Pancreas (tissue), 10 donors: ENCODE measurements at regions not wholly inside any gene's neighbourhood (a gene's known extent, or its start where the extent isn't known, plus 50 kb on each side); places are given as distances from the start of the nearest gene placed in this dataset.

ENCODE experiments used
- ATAC-seq, 4 donors: fragments of 200-7000 bp; cut with Tn5 transposase; one replicate each; pipeline versions ENCODE4 v1.8.0 to v1.9.1; 2020; ENCODE audit warnings: mild to moderate bottlenecking in 4 of 4, moderate library complexity in 4 of 4
- DNase-seq, 6 donors: peaks; one replicate each; pipeline ENCODE4 v3.0.0-alpha.2; 2020
- FAIRE-seq: peaks from 2 replicates; lab custom pipeline; 2012; peaks lifted over from hg19 to GRCh38; lab: Jason Lieb, UNC
- H3K27ac ChIP-seq, 4 donors: fragments of 200-600 bp; sonication (generic); 1 replicate in 3 of 4; 2 replicates in 1 of 4; pipeline versions ENCODE4 v1.5.0 to v1.8.0; 2020
- H3K27me3 ChIP-seq, 4 donors: fragments of 200-600 bp; one replicate each; pipeline ENCODE4 v1.8.0; 2021
- H3K36me3 ChIP-seq, 3 donors: fragments of 200-600 bp; sonication (generic) in 1 of 3; one replicate each; pipeline versions ENCODE4 v1.5.0 to v1.8.0; 2020 to 2021
- H3K4me1 ChIP-seq, 3 donors: fragments of 200-600 bp; one replicate each; pipeline ENCODE4 v1.8.0; 2021
- H3K4me3 ChIP-seq, 4 donors: fragments of 200-600 bp; sonication (generic) in 2 of 4; one replicate each; pipeline versions ENCODE4 v1.5.0 to v1.8.0; 2020 to 2021
- H3K9me3 ChIP-seq, 4 donors: fragments of 200-600 bp; one replicate each; pipeline ENCODE4 v1.8.0; 2021
- CTCF ChIP-seq, 4 donors: fragments of 200-600 bp; sonication (generic) in 3 of 4; IDR thresholded peaks; one replicate each; pipeline versions ENCODE4 v1.5.0 to v1.8.0; 2021; ENCODE audit warnings: antibody characterized with exemption in 4 of 4
- WGBS, 2 donors: extraction: QIAGEN DNeasy Blood & Tissue Kit; methylation state at CpG; one replicate each; pipeline ENCODE4 v1.1.7; 2013; 5-methylcytosine and 5-hydroxymethylcytosine counted together
- intact Hi-C, 3 donors: fragments of 100-400 bp; cut with DNase I; formaldehyde crosslinking; loops; one replicate each; pipeline versions ENCODE4 v1.11.1 to v1.14.2; 2022
- donor health status: healthy with polysubstance abuse.
- donor health status: DM: no; HTN: no; CAD: no; lungs with moderate emphysema.
- donor health status: DM: no; HTN: no; CAD: no.
- donor health status: control.
- donor health status: control.
- donor health status: Bipolar disorder and iron deficiency.
- donor health status: DM: yes; HTN: yes; CAD: no.
- donor health status: DM: no; HTN: no; CAD: no.
- donor health status: DM: no; HTN: no; CAD: no.
- donor health status: DM: yes; HTN: yes; CAD: no.

GRCh38 chr1:119294199-119294598 is 74.4 kb upstream of the HAO2 start:
- no peak for TF ChIP-seq CTCF (IDR thresholded peaks at IDR 0.05)
- Histone ChIP-seq H3K4me1 (no peaks in the 10 kb centered on the region), H3K36me3 (no peaks in the 10 kb centered on the region), H3K27ac (no peak overlapping the region), H3K9me3 (no peaks in the 10 kb centered on the region), H3K4me3 (no peak overlapping the region), H3K27me3 (no peaks in the 10 kb centered on the region)
- intact Hi-C loops = no loop called here
- DNase-seq = no peak
- no peak for FAIRE-seq
- no peak for ATAC-seq
- 49 to 56% methylated on average over 3 of the region's 3 CpGs for WGBS, 2 donors

- Histone ChIP-seq H3K27ac (no peak overlapping the region), H3K36me3 (no peaks in the 10 kb centered on the region), H3K9me3 (no peaks in the 10 kb centered on the region), H3K4me1 (no peaks in the 10 kb centered on the region), H3K4me3 (no peak overlapping the region), H3K27me3 (no peaks in the 10 kb centered on the region)
- ATAC-seq (no peak), FAIRE-seq (no peak), DNase-seq (no peak)
- intact Hi-C loops = no loop called here
- WGBS, 2 donors = 36 to 38% methylated on average over 2 of the region's 2 CpGs
- no peak for TF ChIP-seq CTCF (IDR thresholded peaks at IDR 0.05)
These were observed 73.9 kb upstream of the HAO2 start for GRCh38 chr1:119294722-119295121.

- no peak overlapping the region for H3K4me3 ChIP-seq
- no peak for DNase-seq
- no peaks in the 10 kb centered on the region for H3K27me3 ChIP-seq
- H3K27ac ChIP-seq = no peak overlapping the region
- ATAC-seq = no peak
- no peak for FAIRE-seq
- no peaks in the 10 kb centered on the region for H3K36me3 ChIP-seq
- TF ChIP-seq CTCF (IDR thresholded peaks at IDR 0.05) = no peak
- no peaks in the 10 kb centered on the region for H3K9me3 ChIP-seq
- intact Hi-C loops = no loop called here
- no peaks in the 10 kb centered on the region for H3K4me1 ChIP-seq
These were observed 69.8 kb upstream of the HAO2 start for GRCh38 chr1:119298687-119299303.

GRCh38 chr1:119302011-119302410 is 66.6 kb upstream of the HAO2 start:
- H3K36me3 ChIP-seq = no peaks in the 10 kb centered on the region
- intact Hi-C loops = no loop called here
- 77 to 79% methylated on average over 3 of the region's 3 CpGs for WGBS, 2 donors
- ATAC-seq (no peak), FAIRE-seq (no peak), DNase-seq (no peak)
- no peak overlapping the region for H3K27ac ChIP-seq
- H3K9me3 ChIP-seq = no peaks in the 10 kb centered on the region
- no peaks in the 10 kb centered on the region for H3K4me1 ChIP-seq
- H3K4me3 ChIP-seq = no peak overlapping the region
- H3K27me3 ChIP-seq = no peaks in the 10 kb centered on the region
- TF ChIP-seq CTCF (IDR thresholded peaks at IDR 0.05) = no peak

GRCh38 chr1:119308130-119308700 is 60.4 kb upstream of the HAO2 start:
- ATAC-seq (no peak), DNase-seq (no peak), FAIRE-seq (no peak)
- intact Hi-C loops = no loop called here
- no peak for TF ChIP-seq CTCF (IDR thresholded peaks at IDR 0.05)
- H3K4me3 ChIP-seq = no peak overlapping the region
- no peaks in the 10 kb centered on the region for H3K36me3 ChIP-seq
- no peak overlapping the region for H3K27ac ChIP-seq
- no peaks in the 10 kb centered on the region for H3K27me3 ChIP-seq
- WGBS, 2 donors = 33 to 48% methylated on average over 3 of the region's 3 CpGs
- no peaks in the 10 kb centered on the region for H3K4me1 ChIP-seq
- H3K9me3 ChIP-seq = no peaks in the 10 kb centered on the region
